ENCODE measurements at regions not wholly inside any gene's neighbourhood (a gene's known extent, or its start where the extent isn't known, plus 50 kb on each side); places are given as distances from the start of the nearest gene placed in this dataset.
A peak's percentile ranks its signal among the peaks of the same experiment; 100 is the strongest.

- peak; percentile 7 for DNase-seq (ENCODE audit: low read depth)
- no peak overlapping the region for H3K4me3 ChIP-seq (ENCODE audit: control insufficient read depth, low read depth, low read length)
- no peak for TF ChIP-seq CTCF (conservative IDR thresholded peaks at IDR 0.05; ENCODE audit: control insufficient read depth, insufficient read depth, low read depth, low read length)
Observed at GRCh38 chr1:222461941-222462340, 86.0 kb downstream of the HHIPL2 start.

GRCh38 chr1:222459652-222460051, 88.3 kb downstream of the HHIPL2 start:
- H3K4me3 ChIP-seq (ENCODE audit: control insufficient read depth, low read depth, low read length), result no peak overlapping the region
- no peak for DNase-seq (ENCODE audit: low read depth)
- TF ChIP-seq CTCF (conservative IDR thresholded peaks at IDR 0.05; ENCODE audit: control insufficient read depth, insufficient read depth, low read depth, low read length), result no peak

- no peak overlapping the region for H3K4me3 ChIP-seq (ENCODE audit: control insufficient read depth, low read depth, low read length)
- TF ChIP-seq CTCF (conservative IDR thresholded peaks at IDR 0.05; ENCODE audit: control insufficient read depth, insufficient read depth, low read depth, low read length), result no peak
- DNase-seq (ENCODE audit: low read depth), result no peak
Observed at GRCh38 chr1:222457513-222457912, 90.4 kb downstream of the HHIPL2 start.

- H3K4me3 ChIP-seq (ENCODE audit: control insufficient read depth, low read depth, low read length), result no peak overlapping the region
- no peak for TF ChIP-seq CTCF (conservative IDR thresholded peaks at IDR 0.05; ENCODE audit: control insufficient read depth, insufficient read depth, low read depth, low read length)
- DNase-seq (ENCODE audit: low read depth), result no peak
Observed at GRCh38 chr1:222457084-222457483, 90.8 kb downstream of the HHIPL2 start.

- peak; percentile 89 for DNase-seq (ENCODE audit: low read depth)
- H3K4me3 ChIP-seq (ENCODE audit: control insufficient read depth, low read depth, low read length), result peak overlapping the region; percentile 42
- TF ChIP-seq CTCF (conservative IDR thresholded peaks at IDR 0.05; ENCODE audit: control insufficient read depth, insufficient read depth, low read depth, low read length), result peak; percentile 95
Observed at GRCh38 chr1:222455188-222455879, 92.6 kb downstream of the HHIPL2 start.

- TF ChIP-seq CTCF (conservative IDR thresholded peaks at IDR 0.05; ENCODE audit: control insufficient read depth, insufficient read depth, low read depth, low read length), result no peak
- DNase-seq (ENCODE audit: low read depth), result peak; percentile 62
- no peak overlapping the region for H3K4me3 ChIP-seq (ENCODE audit: control insufficient read depth, low read depth, low read length)
Observed at GRCh38 chr1:222454782-222455181, 93.1 kb downstream of the HHIPL2 start.

- no peak for DNase-seq (ENCODE audit: low read depth)
- H3K4me3 ChIP-seq (ENCODE audit: control insufficient read depth, low read depth, low read length), result no peak overlapping the region
- no peak for TF ChIP-seq CTCF (conservative IDR thresholded peaks at IDR 0.05; ENCODE audit: control insufficient read depth, insufficient read depth, low read depth, low read length)
Observed at GRCh38 chr1:222454186-222454585, 93.7 kb downstream of the HHIPL2 start.

All from fibroblast of mammary gland (primary cell).